ENCODE measurements at regions not wholly inside any gene's neighbourhood (a gene's known extent, or its start where the extent isn't known, plus 50 kb on each side); places are given as distances from the start of the nearest gene placed in this dataset.
A peak's percentile ranks its signal among the peaks of the same experiment; 100 is the strongest.

DNA sequence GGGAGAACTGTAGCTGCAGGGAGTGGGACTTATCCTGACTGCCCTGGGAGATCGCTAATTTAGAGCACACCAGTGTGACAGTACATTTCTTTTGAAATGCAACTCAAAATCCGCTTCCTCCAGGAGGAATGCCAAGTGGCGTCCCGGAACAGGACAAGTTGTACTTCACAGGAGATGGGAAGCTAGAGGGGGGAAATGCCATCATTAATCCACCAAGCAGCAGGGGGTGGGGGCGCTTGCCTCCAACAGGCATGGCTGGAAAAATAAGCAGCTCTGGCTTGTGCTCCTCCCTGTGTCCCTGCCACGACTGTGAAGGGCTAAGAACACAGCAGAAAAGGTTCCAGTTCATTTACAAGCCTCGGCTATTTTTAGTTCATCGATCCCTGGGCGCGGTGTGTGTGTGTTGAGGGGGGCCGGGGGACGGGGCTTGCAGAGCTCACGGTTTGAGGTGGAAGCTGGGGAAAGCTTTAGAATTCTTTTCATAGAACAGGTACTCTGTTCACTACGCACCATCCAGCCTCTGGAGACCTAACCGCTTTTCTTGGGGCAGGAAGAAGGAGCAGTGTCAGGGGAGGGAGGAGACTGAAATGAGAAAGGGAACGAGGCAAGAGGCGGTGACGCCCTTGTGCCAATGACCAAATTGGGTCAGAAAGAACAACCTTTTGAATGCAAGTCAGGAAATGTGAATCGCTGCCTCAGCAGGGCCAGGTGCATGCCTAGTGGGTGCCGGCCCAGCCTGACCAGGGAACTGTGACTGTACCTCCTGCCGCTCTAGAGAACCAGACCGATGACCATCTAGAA, 51.8 kb upstream of the DGKG start:
- Mint-ChIP-seq H3K36me3 (ENCODE audit: low read depth) (peaks cover 1% of the 10 kb centered on the region), H3K9me3 (no peaks in the 10 kb centered on the region), H3K27ac (no peak overlapping the region), H3K4me1 (peaks cover 16% of the 10 kb centered on the region), H3K4me3 (peak overlapping the region; percentile 64), H3K27me3 (peaks cover 18% of the 10 kb centered on the region)
- peak; percentile 66 for DNase-seq
- intact Hi-C loops (cut with micrococcal nuclease), result loop anchor here (2.0 kb wide), 1 partner anchor 121 kb away; no protein-coding TSS in a partner anchor

DNA sequence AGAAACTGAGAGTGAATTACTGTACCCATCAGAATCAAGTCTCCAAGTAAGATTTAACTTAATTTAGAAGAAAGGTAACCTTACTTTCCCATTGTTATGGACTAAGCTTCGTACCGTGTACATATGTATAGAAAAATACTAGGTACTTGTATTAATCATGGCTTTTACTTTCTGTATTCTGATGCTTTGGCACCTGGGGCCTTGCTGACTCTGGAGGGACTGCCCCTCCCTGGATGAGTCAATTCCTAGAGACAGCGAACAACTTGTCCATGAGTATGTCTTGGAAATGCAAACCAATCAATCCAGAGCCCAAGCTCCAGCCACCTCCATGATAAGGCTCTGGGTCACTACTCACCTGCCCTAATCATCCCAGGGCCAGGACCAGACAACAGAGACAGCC, 50.0 kb upstream of the DGKG start:
- H3K4me1 Mint-ChIP-seq, result peaks cover 14% of the 10 kb centered on the region
- H3K9me3 Mint-ChIP-seq, result no peaks in the 10 kb centered on the region
- peaks cover 18% of the 10 kb centered on the region for H3K27me3 Mint-ChIP-seq
- H3K36me3 Mint-ChIP-seq (ENCODE audit: low read depth), result peaks cover 1% of the 10 kb centered on the region
- H3K27ac Mint-ChIP-seq, result no peak overlapping the region
- no peak for DNase-seq
- intact Hi-C loops (cut with micrococcal nuclease), result no loop called here
- H3K4me3 Mint-ChIP-seq, result no peak overlapping the region
